ENCODE measurements at regions not wholly inside any gene's neighbourhood (a gene's known extent, or its start where the extent isn't known, plus 50 kb on each side); places are given as distances from the start of the nearest gene placed in this dataset.

GRCh38 chr15:91620229-91620628 lies 233.3 kb upstream of the SLCO3A1 start:
- Histone ChIP-seq H3K9ac (ENCODE audit: insufficient read depth in 1 of 2, low read depth in 2 of 2, low read length in 2 of 2) (no peak overlapping the region), H3K36me3 (ENCODE audit: control insufficient read depth, insufficient read depth, low read length) (no peaks in the 10 kb centered on the region), H3K4me1 (replicated peaks in 1 of 2; ENCODE audit: control insufficient read depth in 2 of 2, insufficient read depth in 2 of 2, low read length in 2 of 2) (no peaks in the 10 kb centered on the region), H3K27me3 (ENCODE audit: control insufficient read depth in 2 of 2, insufficient read depth in 2 of 2, low read length in 2 of 2) (peaks cover 0 to 3% of the 10 kb centered on the region in 2 experiments; a peak in 3 of 5 replicates), H3K4me3 (no peak overlapping the region), H2AFZ (ENCODE audit: low read depth, low read length) (no peak overlapping the region), H3K4me2 (ENCODE audit: insufficient read depth, low read length) (no peak overlapping the region), H3K9me3 (replicated peaks; ENCODE audit: control insufficient read depth, insufficient read depth, low read depth, low read length) (no peaks in the 10 kb centered on the region), H3K9me1 (ENCODE audit: control insufficient read depth, insufficient read depth, low read length) (no peaks in the 10 kb centered on the region), H4K20me1 (replicated peaks; ENCODE audit: control insufficient read depth, insufficient read depth, low read length) (no peaks in the 10 kb centered on the region), H3K27ac (ENCODE audit: extremely low read depth, low read depth, low read length) (no peak overlapping the region), H3K79me2 (ENCODE audit: control insufficient read depth, insufficient read depth, low read length) (no peaks in the 10 kb centered on the region)
- in situ Hi-C loops (cut with MboI): no loop called here
- BruUV-seq (replicated peaks): no TSS peak
- WGBS (ENCODE audit: insufficient coverage, low coverage, missing lambda C conversion rate): 0% methylated on average over 4 of the region's 4 CpGs
- intact Hi-C loops (cut with micrococcal nuclease): no loop called here
- DNase-seq (ENCODE audit: extremely low read depth in 1 of 4, low spot score in 3 of 4): no peak
- CTCF ChIA-PET (ENCODE audit: low intra/inter-chr PET ratio): no interaction called here
- no peak for TF ChIP-seq MIER1 (IDR thresholded peaks at IDR 0.05; ENCODE audit: low read depth)
- TF ChIP-seq ZNF133 (CRISPR knock-in tag; IDR thresholded peaks at IDR 0.05): no peak
- TF ChIP-seq ZNF695 (CRISPR knock-in tag; IDR thresholded peaks at IDR 0.05): no peak
- no peak for TF ChIP-seq SMAD4 (CRISPR knock-in tag; conservative IDR thresholded peaks at IDR 0.05)
- TF ChIP-seq STAG1 (CRISPR knock-in tag; IDR thresholded peaks at IDR 0.05; ENCODE audit: borderline replicate concordance): no peak
- TF ChIP-seq SP1 (CRISPR knock-in tag; IDR thresholded peaks at IDR 0.05): no peak
- no peak for TF ChIP-seq ATF1 (CRISPR knock-in tag; IDR thresholded peaks at IDR 0.05)
- TF ChIP-seq ATF1 (tag; IDR thresholded peaks at IDR 0.05): no peak
- TF ChIP-seq, protein P1, sequence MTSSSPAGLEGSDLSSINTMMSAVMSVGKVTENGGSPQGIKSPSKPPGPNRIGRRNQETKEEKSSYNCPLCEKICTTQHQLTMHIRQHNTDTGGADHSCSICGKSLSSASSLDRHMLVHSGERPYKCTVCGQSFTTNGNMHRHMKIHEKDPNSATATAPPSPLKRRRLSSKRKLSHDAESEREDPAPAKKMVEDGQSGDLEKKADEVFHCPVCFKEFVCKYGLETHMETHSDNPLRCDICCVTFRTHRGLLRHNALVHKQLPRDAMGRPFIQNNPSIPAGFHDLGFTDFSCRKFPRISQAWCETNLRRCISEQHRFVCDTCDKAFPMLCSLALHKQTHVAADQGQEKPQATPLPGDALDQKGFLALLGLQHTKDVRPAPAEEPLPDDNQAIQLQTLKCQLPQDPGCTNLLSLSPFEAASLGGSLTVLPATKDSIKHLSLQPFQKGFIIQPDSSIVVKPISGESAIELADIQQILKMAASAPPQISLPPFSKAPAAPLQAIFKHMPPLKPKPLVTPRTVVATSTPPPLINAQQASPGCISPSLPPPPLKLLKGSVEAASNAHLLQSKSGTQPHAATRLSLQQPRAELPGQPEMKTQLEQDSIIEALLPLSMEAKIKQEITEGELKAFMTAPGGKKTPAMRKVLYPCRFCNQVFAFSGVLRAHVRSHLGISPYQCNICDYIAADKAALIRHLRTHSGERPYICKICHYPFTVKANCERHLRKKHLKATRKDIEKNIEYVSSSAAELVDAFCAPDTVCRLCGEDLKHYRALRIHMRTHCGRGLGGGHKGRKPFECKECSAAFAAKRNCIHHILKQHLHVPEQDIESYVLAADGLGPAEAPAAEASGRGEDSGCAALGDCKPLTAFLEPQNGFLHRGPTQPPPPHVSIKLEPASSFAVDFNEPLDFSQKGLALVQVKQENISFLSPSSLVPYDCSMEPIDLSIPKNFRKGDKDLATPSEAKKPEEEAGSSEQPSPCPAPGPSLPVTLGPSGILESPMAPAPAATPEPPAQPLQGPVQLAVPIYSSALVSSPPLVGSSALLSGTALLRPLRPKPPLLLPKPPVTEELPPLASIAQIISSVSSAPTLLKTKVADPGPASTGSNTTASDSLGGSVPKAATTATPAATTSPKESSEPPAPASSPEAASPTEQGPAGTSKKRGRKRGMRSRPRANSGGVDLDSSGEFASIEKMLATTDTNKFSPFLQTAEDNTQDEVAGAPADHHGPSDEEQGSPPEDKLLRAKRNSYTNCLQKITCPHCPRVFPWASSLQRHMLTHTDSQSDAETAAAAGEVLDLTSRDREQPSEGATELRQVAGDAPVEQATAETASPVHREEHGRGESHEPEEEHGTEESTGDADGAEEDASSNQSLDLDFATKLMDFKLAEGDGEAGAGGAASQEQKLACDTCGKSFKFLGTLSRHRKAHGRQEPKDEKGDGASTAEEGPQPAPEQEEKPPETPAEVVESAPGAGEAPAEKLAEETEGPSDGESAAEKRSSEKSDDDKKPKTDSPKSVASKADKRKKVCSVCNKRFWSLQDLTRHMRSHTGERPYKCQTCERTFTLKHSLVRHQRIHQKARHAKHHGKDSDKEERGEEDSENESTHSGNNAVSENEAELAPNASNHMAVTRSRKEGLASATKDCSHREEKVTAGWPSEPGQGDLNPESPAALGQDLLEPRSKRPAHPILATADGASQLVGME (CRISPR knock-in tag; IDR thresholded peaks at IDR 0.05): no peak
- no peak for TF ChIP-seq ZNF23 (CRISPR knock-in tag; IDR thresholded peaks at IDR 0.05)
- no peak for TF ChIP-seq ZNF280B (CRISPR knock-in tag; IDR thresholded peaks at IDR 0.05)
- TF ChIP-seq SOX6 (IDR thresholded peaks at IDR 0.05): no peak
- TF ChIP-seq FOXM1 (IDR thresholded peaks at IDR 0.05; ENCODE audit: low read depth): no peak
- TF ChIP-seq FOXM1 (CRISPR knock-in tag; IDR thresholded peaks at IDR 0.05; ENCODE audit: low read depth): no peak
- TF ChIP-seq BCL6 (CRISPR knock-in tag; IDR thresholded peaks at IDR 0.05): no peak
- TF ChIP-seq, protein P2, sequence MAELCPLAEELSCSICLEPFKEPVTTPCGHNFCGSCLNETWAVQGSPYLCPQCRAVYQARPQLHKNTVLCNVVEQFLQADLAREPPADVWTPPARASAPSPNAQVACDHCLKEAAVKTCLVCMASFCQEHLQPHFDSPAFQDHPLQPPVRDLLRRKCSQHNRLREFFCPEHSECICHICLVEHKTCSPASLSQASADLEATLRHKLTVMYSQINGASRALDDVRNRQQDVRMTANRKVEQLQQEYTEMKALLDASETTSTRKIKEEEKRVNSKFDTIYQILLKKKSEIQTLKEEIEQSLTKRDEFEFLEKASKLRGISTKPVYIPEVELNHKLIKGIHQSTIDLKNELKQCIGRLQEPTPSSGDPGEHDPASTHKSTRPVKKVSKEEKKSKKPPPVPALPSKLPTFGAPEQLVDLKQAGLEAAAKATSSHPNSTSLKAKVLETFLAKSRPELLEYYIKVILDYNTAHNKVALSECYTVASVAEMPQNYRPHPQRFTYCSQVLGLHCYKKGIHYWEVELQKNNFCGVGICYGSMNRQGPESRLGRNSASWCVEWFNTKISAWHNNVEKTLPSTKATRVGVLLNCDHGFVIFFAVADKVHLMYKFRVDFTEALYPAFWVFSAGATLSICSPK (IDR thresholded peaks at IDR 0.05; ENCODE audit: borderline replicate concordance): no peak
- TF ChIP-seq POU5F1 (IDR thresholded peaks at IDR 0.05; ENCODE audit: borderline replicate concordance, low read depth, low read length, partially characterized antibody): no peak
- no peak for TF ChIP-seq CAMTA2 (CRISPR knock-in tag; conservative IDR thresholded peaks at IDR 0.05)
- POLR2A ChIA-PET: no interaction called here
- no peak for ATAC-seq
- FAIRE-seq: no peak
